Right hindlimb (tissue), 1 donor: ENCODE measurements at regions not wholly inside any gene's neighbourhood (a gene's known extent, or its start where the extent isn't known, plus 50 kb on each side); places are given as distances from the start of the nearest gene placed in this dataset.
"Not testable (repeated sequence)": the region's sequence is repeated elsewhere in the genome, so short reads cannot be mapped to it uniquely, and the experiment has no call there.

Source experiments
- DNase-seq: peaks from one replicate; pipeline ENCODE4 v3.0.0-alpha.2; 2018

DNA sequence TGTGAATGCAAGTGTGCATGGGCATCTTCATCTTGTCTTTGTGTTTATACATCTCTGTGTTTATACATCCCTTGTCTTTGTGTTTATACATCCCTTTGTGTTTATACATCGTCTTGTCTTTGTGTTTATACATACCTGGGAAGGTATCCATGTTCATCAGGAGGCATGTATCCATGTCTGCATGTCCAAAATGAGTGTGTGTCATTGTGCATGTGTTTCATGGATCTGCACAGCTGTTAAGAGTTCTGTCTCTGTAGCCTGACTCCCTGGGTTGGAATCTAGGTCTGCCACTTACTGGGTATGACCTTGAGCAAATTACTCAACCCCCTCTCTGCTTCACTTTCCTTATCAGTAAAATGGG, 50.1 kb upstream of the SIRPA start:
- no peak for DNase-seq

DNA sequence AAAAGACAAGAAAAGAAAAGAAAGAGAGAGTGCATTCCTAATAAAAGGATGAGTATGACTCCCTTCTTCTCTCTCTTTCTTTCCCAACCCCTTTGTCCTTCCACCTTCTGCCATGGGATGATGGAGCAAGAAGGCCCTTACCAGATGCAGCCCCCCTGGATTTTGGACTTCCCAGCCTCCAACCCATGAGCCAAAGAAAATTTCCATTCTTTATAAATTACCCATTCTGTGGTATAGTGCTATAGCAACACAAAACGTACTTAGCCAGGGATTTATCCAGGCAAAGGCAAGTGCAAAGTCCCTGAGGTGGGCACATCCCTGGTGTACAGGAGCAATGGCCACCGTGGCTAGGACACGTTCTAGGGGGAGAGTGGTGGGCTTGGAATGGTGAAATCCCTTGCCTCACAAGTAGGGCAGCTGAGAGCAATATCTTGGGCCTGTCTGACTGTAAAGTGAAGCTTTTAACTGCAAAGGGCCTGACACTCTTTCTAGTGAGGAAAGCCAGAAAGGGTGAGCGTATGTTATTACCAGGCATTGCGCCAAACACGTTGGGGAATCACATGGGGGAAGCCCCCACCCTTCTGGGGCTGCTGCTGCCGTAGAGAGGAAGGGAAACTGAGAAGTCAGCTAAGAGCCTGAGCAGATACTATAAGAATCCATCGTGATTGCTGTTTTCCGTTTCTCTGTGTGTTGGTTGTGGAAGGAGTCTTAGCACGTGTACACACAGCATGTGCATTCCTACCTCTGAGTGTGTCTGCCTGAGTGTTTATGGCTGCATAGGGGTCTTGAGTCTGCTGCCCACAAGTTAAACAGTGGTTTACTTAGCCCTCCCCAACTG, 50.7 kb upstream of the SIRPA start:
- DNase-seq = peak; percentile 60

DNA sequence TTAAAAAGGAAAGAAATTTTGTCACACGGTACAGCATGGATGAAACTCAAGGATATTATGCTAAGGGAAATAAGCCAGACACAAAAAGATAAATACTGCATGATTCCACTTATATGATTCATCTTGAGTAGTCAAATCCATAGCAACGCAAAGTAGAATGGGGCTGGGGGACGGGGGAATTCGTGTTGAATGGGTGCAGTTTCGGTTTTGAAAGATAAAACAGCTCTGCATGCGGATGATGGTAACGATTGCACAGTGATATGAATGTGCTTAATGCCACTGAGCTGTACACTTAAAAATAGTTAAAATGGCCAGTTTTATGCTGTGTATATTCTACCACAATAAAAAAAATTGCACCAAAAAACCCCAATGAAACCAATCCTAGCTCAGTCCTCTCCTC, 52.9 kb upstream of the SIRPA start:
- DNase-seq = no peak

- DNase-seq = no peak
These were observed 53.6 kb upstream of the SIRPA start for GRCh38 chr20:1841554-1842140.

DNA sequence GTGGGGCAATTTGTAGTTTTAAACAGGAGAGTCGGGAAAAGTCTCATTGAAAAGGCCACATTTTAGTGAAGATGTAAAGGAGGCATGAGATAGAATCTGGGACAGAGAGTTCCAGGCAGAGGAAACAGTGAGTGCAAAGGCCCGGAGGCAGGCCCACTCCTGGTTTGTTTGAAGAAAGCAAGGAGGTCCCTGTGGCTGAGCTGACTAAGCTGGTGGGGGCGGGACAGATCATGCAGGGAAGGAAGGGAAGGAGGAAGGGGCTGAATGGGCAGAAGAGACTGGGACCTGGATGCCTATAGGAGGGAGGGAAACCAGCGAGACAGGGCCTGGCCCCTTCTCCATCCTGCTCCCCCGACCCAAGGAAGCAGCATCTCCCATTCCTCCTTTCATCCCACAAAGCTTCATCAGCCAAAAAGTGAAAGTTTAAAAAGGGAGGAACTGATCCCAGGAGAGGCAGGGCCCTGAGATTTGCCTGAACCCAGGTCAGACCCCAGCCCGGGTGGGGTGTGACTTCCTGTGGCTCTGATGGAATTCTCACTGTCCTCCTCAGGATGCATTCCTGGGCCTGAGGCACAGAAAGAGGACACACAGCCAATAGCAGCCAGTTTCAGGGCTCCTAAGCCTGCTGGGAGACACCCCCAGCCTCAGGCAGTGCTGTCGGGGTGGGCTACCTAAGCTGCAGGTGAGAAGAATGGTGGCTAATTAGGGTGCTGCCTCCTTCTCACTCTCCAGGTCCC, 54.2 kb upstream of the SIRPA start:
- DNase-seq = no peak

- DNase-seq = not testable (repeated sequence)
These were observed 55.6 kb upstream of the SIRPA start for GRCh38 chr20:1839376-1840317.

- DNase-seq = no peak
These were observed 56.5 kb upstream of the SIRPA start for GRCh38 chr20:1838556-1839279.

GRCh38 chr20:1835186-1836035, 59.8 kb upstream of the SIRPA start:
- no peak for DNase-seq

DNA sequence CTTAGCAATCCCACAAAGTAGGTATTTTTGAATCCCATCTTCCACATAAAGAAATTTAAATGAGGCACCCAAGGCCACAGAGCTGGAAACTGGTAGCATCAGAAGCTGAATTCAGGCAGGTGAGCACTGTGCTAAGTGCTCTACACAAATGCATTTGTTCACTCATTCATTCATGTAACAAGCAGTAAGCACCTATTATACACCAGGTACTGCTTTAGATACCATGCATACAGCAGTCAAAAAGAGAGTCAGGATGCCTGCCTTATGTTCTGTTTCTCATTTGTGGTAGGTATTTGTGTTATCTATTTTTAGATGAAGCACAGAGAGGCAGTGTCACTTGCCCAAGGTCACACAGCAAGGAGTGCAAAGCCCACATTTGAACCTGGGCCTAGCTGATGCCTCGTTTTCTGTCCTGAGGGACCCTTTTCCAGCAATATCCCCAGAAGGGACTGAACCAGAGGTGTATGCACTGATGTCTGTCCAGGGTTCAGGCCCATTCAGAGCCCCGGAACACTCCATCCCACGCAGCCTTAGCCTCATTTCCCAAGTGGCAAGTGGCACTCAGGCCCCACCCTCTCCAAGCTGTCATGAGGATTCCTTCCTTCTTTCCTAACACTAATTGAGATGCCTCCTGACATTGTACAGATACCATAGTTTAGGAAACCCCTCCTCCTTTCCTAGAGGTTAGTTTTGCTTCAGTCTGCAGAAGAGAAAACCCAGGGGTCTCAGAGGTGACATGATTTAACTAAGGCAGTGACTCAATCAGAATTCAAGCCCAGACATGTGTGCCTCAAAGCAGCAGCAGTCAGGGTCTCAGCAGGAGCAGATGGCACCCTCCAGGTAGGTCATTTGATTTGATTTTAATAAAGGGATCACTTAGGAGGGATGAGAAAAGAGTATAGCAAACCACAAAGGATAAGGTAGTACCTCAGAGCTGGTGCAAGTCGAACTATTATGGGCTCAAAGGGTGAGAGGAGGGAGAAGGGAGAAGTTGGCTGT, 61.2 kb upstream of the SIRPA start:
- DNase-seq = no peak

- no peak for DNase-seq
These were observed 62.0 kb upstream of the SIRPA start for GRCh38 chr20:1833216-1833615.

GRCh38 chr20:1832634-1833033, 62.6 kb upstream of the SIRPA start:
- DNase-seq = no peak

- no peak for DNase-seq
These were observed 63.6 kb upstream of the SIRPA start for GRCh38 chr20:1831606-1832005.

DNA sequence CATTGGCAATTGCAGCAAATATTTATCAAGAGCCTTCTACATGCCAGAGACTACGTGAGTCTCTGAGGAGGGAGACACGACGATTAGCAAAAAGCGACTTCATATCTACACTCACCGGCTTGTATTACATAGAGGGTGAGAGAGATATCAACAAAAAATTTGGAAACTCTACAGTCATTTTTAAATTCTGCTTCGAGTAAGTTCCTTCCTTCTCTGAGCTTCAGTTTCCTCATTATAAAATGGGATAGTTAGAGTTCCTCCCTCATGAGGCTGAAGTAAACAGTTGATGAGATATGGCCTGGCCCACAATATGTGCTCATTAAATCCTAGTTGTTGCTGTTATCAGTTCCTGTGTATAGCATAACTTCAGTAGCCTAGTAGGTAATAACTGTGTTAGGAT, 64.1 kb upstream of the SIRPA start:
- DNase-seq = no peak

DNA sequence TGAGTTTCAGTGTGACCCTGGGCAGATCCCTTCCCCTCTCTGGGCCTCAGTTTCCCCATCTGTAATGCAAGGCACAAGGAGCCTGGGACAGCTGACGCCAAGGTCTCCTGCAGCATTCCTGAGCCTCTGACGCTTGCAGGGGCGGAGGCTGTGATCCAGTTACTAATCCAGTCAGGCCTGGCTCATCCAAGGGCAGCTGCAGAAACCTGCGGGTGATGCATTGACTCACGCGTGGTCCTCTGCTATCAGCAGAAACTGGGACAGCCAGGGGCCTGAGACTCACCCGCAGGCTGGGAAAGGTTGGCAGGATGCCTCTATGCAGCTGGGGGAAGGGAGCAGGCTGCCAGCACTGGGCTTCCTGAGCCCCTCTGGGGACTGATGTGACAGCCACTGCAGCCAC, 65.0 kb upstream of the SIRPA start:
- DNase-seq = peak; percentile 75

DNA sequence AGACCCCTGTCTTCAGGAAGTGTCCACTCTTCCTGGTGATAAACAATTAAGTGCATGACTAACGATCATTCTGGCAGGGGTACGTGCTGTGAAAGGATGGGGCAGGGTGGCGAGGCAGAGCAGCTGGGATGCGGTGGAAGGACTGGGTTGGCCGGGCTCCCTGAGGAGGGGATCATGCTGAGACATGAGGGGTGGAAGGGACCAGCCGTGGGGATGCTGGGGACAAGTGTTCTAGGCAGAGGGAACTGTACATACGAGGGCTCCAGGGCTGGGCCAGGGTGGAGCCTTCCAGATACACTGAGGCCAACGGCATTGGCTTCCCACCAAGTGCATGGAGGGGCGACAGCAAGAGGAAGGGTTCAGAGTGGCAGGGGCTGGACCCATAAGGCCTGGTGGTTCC, 65.7 kb upstream of the SIRPA start:
- no peak for DNase-seq

DNA sequence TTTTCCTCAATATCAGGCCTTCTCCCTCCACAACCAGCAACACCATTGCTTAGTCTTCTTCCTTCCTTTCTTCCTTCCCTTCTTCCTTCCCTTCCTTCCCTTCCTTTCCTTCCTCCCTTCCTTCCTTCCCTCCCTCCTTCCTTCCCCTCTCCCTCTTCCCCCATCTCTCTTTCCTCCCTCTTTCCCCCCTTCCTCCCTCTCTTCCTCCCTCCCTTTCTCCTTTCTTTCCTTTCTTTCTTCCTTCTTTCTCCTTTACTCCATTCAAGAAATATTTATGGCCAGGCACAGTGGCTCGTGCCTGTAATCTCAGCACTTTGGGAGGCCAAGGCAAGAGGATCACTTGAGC, 66.4 kb upstream of the SIRPA start:
- DNase-seq = no peak

DNA sequence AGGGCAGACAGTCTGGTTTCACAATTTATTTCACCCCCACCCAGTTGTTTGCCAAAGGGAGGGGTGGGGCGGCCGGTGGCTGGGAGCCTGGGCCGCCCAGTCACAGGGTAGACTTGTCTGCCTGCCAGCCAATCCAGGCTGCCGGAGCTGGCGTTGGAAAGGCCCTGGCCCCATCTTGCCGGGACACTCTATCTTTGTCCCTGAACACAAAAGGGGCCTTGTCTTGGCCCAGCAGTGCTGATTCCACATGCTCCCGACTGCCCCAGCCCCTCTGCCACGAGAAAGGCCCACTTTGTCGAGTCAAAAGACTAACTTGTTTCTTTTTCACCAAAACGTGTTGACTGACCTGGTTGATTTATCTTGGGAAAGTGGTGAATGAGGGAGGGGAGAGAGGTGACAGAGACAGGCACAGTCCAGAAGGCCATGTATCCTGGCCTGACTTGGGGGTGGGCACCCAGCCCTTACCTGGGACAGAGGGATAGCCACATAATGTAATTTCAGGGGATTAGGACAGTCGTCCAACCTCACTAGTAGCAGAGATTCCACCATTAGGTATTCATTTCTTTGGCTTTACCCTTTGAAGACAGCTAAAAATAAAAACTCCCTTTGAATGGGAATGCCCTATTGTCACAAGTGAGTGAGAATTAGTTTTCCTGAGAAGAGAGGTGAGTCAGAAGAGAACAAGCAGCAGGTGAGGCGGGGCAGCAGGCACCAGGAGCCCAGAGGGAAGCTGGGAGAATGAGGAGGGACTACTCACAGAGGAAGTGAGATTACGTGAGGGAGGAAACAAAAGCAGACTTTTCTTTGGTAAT, 67.0 kb upstream of the SIRPA start:
- peak; percentile 64 for DNase-seq

DNA sequence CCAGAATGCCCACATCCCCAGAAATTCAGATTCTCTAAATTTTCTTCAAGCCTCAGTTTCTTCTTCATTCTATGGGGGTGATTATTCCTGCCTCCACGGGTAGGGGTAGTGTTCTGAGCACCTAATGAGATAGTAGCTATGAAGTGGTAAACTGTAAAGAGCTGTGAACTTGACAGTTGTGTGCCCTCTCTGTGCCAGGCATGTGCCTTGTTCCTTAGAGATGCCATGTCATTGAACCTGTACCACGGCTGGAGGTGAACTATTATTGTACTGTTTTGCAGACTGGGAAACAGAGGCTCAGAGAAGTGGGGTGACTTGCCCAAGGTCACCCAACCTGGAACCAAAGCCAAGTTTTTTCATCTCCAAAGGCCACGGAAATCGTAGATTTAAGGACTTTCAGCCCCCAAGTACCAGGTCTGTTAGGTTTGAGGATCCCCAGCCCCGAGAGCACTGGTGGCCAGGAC, 67.7 kb upstream of the SIRPA start:
- no peak for DNase-seq

DNA sequence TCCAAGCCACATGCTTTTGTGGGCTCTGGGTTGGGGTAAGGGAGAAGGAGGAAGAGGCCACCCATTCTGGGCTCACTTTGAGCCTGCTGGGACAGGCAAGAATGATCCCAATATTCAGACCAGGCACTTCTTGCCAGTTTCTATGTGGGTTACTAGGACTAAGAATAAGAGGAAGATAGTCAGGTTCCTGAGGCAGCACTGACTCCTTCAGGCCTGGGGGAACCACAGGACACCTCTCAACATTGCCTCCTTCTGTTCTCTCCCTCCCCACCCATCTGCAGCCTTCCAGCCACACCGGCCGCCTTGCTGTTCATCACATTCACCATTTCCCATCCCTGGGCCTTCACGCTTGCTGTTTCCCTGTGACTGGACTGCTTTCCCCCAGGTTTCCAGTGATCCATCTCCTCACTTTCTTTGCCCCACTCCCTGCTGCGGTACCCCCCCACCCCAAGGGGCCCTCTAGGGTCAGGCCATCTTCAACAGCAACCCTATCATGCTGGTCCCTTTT, 69.2 kb upstream of the SIRPA start:
- DNase-seq = no peak
